Lower leg skin (tissue), 3 donors: ENCODE measurements at regions not wholly inside any gene's neighbourhood (a gene's known extent, or its start where the extent isn't known, plus 50 kb on each side); places are given as distances from the start of the nearest gene placed in this dataset.

Experiments used
- CTCF ChIP-seq, 3 donors: fragments of 450-650 bp; IDR thresholded peaks; one replicate each; pipeline ENCODE4 v1.5.1; 2016; ENCODE audit warnings: antibody characterized with exemption in 3 of 3, mild to moderate bottlenecking in 3 of 3, moderate library complexity in 2 of 3
- POLR2A ChIP-seq, 2 donors: fragments of 450-650 bp; IDR thresholded peaks; one replicate each; pipeline ENCODE4 v1.6.1; 2016 to 2017; ENCODE audit warnings: antibody characterized with exemption in 2 of 2, mild to moderate bottlenecking in 1 of 2, moderate library complexity in 1 of 2

- TF ChIP-seq CTCF (IDR thresholded peaks at IDR 0.05) (no peak), POLR2A (IDR thresholded peaks at IDR 0.05) (no peak)
Observed at GRCh38 chr22:27412866-27413445, 388.6 kb downstream of the MN1 start.
